Gastrocnemius medialis (tissue), 4 donors: ENCODE measurements at regions not wholly inside any gene's neighbourhood (a gene's known extent, or its start where the extent isn't known, plus 50 kb on each side); places are given as distances from the start of the nearest gene placed in this dataset.

Source experiments
- CTCF ChIP-seq, 5 experiments: fragments of 450-650 bp in 3 of 5; fragments of 200-600 bp in 2 of 5; sonication (generic) in 2 of 5; IDR thresholded peaks in 4 of 5; conservative IDR thresholded peaks in 1 of 5; 1 replicate in 4 of 5; 2 replicates in 1 of 5; pipeline ENCODE4 v1.5.1; 2016 to 2019; ENCODE audit warnings: antibody characterized with exemption in 5 of 5, mild to moderate bottlenecking in 3 of 5, moderate library complexity in 3 of 5
- POLR2A ChIP-seq, 2 donors: fragments of 450-650 bp; IDR thresholded peaks; one replicate each; pipeline ENCODE4 v1.6.1; 2017; ENCODE audit warnings: antibody characterized with exemption in 2 of 2, mild to moderate bottlenecking in 2 of 2, moderate library complexity in 2 of 2

DNA sequence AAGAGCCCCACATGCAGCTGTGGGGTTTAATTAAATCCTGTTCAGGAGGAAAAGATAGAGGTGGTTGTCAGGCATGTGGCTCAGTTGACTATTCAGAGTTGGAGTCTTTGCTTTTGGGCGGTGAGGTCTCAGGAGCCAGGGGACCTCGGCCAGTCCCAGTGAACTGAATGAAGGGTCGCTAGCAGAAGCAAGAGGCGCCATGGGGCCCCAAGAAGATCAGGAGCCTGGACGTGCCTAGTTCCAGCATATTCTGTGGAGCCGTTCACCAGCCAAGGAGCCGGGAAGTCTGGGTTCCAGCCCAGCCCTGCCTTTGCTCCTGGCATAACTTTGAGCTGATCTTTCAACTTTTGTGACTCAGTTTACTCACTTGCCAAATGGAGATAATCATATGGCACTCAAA, 217.7 kb upstream of the IRF2BP2 start:
- TF ChIP-seq CTCF (IDR thresholded peaks at IDR 0.05 in 4 of 5, conservative IDR thresholded peaks at IDR 0.05 in 1 of 5) (no peak), POLR2A (IDR thresholded peaks at IDR 0.05) (no peak)
